Astrocyte (in vitro differentiated cells and primary cell): ENCODE measurements at regions not wholly inside any gene's neighbourhood (a gene's known extent, or its start where the extent isn't known, plus 50 kb on each side); places are given as distances from the start of the nearest gene placed in this dataset.

ENCODE experiments used
- DNase-seq: peaks from one replicate; pipeline ENCODE4 v3.0.0-alpha.2; 2010; ENCODE audit warnings: low read depth
- FAIRE-seq: peaks from 2 replicates; lab custom pipeline; 2011; peaks lifted over from hg19 to GRCh38; lab: Jason Lieb, UNC
- H2AFZ ChIP-seq: 2 replicates; pipeline ENCODE4 v1.6.0; 2012; ENCODE audit warnings: low read depth, low read length, inconsistent platforms
- H3K27ac ChIP-seq: 2 replicates; pipeline ENCODE4 v1.5.1; 2011; ENCODE audit warnings: low read depth, low read length, inconsistent platforms
- H3K27me3 ChIP-seq: 2 replicates; pipeline ENCODE4 v1.6.0; 2011; ENCODE audit warnings: low read length, inconsistent platforms; ENCODE audit not compliant: insufficient read depth
- H3K36me3 ChIP-seq: 2 replicates; pipeline ENCODE4 v1.5.1; 2011; ENCODE audit warnings: low read length, inconsistent platforms; ENCODE audit not compliant: insufficient read depth
- H3K4me1 ChIP-seq: 2 replicates; pipeline ENCODE4 v1.5.1; 2011; ENCODE audit warnings: low read length, inconsistent platforms; ENCODE audit not compliant: insufficient read depth
- H3K4me2 ChIP-seq: 2 replicates; pipeline ENCODE4 v1.6.0; 2012; ENCODE audit warnings: low read length, inconsistent platforms
- H3K4me3 ChIP-seq: 2 replicates; pipeline ENCODE4 v1.5.1; 2011; ENCODE audit warnings: low read depth, mild to moderate bottlenecking, low read length, inconsistent platforms; ENCODE audit not compliant: insufficient read depth
- H3K79me2 ChIP-seq: 2 replicates; pipeline ENCODE4 v1.6.0; 2012; ENCODE audit warnings: mild to moderate bottlenecking, low read length, inconsistent platforms; ENCODE audit not compliant: insufficient read depth
- H3K9ac ChIP-seq: 2 replicates; pipeline ENCODE4 v1.6.0; 2012; ENCODE audit warnings: mild to moderate bottlenecking, low read length, inconsistent platforms
- H3K9me3 ChIP-seq: 2 replicates; pipeline ENCODE4 v1.5.1; 2012; ENCODE audit warnings: low read depth, mild to moderate bottlenecking, low read length, inconsistent platforms; ENCODE audit not compliant: insufficient read depth
- H4K20me1 ChIP-seq: 2 replicates; pipeline ENCODE4 v1.6.0; 2012; ENCODE audit warnings: low read length, inconsistent platforms; ENCODE audit not compliant: insufficient read depth
- H3K27ac Mint-ChIP-seq: one replicate; pipeline ENCODE4 v1.8.0; 2021; ENCODE audit warnings: mild to moderate bottlenecking, mixed read lengths; ENCODE audit not compliant: unreplicated experiment
- H3K27me3 Mint-ChIP-seq: one replicate; pipeline ENCODE4 v1.8.0; 2021; ENCODE audit warnings: low read depth, mixed read lengths; ENCODE audit not compliant: unreplicated experiment
- H3K36me3 Mint-ChIP-seq: one replicate; pipeline ENCODE4 v1.8.0; 2021; ENCODE audit warnings: low read depth, mixed read lengths; ENCODE audit not compliant: unreplicated experiment
- H3K4me1 Mint-ChIP-seq: one replicate; pipeline ENCODE4 v1.8.0; 2021; ENCODE audit warnings: low read depth, mixed read lengths; ENCODE audit not compliant: unreplicated experiment
- H3K4me3 Mint-ChIP-seq: one replicate; pipeline ENCODE4 v1.8.0; 2021; ENCODE audit warnings: mild to moderate bottlenecking, moderate library complexity, mixed read lengths; ENCODE audit not compliant: unreplicated experiment
- H3K9me3 Mint-ChIP-seq: one replicate; pipeline ENCODE4 v1.8.0; 2021; ENCODE audit warnings: mild to moderate bottlenecking, mixed read lengths; ENCODE audit not compliant: unreplicated experiment
- CTCF ChIP-seq: IDR thresholded peaks from 2 replicates; pipeline ENCODE4 v1.5.1; 2011; ENCODE audit warnings: low read depth, mild to moderate bottlenecking, inconsistent platforms, low read length, moderate library complexity; ENCODE audit not compliant: insufficient read depth
- EZH2 ChIP-seq: IDR thresholded peaks from 2 replicates; pipeline ENCODE4 v1.6.1; 2012; ENCODE audit warnings: mild to moderate bottlenecking, low read length, inconsistent platforms; ENCODE audit not compliant: insufficient read depth

DNA sequence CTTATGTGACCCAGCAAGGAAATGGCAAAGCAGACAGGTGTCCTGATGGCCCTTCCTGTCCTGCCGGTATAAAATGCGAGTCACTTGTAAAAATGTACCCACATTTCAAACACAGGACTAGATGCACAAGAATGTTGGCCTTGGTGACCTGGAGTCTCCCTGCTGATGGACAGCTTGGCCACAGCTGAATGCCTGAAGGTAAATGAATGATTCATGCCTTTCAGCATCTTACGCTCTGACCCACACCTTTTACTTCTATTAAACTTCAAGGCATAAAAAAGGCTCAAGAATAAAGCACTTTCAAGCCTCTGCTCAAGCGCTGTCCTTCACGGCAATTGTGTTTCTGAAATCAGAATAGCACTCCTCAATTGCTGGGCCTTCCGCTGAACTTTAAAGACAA is 228.0 kb upstream of the SLCO3A1 start:
- Mint-ChIP-seq H3K4me3 (no peak overlapping the region), H3K27ac (no peak overlapping the region), H3K4me1 (peaks cover 16% of the 10 kb centered on the region), H3K9me3 (no peaks in the 10 kb centered on the region), H3K27me3 (peaks cover 8% of the 10 kb centered on the region), H3K36me3 (no peaks in the 10 kb centered on the region)
- Histone ChIP-seq H3K79me2 (no peaks in the 10 kb centered on the region), H4K20me1 (no peaks in the 10 kb centered on the region), H3K27me3 (no peaks in the 10 kb centered on the region), H3K36me3 (no peaks in the 10 kb centered on the region), H3K4me2 (no peak overlapping the region), H3K4me1 (no peaks in the 10 kb centered on the region), H3K4me3 (no peak overlapping the region), H3K9ac (no peak overlapping the region), H3K9me3 (no peaks in the 10 kb centered on the region), H2AFZ (no peak overlapping the region), H3K27ac (no peak overlapping the region)
- no peak for FAIRE-seq
- TF ChIP-seq CTCF (no peak), EZH2 (no peak)
- no peak for DNase-seq

GRCh38 chr15:91627473-91628278 is 225.8 kb upstream of the SLCO3A1 start:
- no peak overlapping the region for H3K4me2 ChIP-seq
- TF ChIP-seq CTCF (no peak), EZH2 (no peak)
- no peaks in the 10 kb centered on the region for H4K20me1 ChIP-seq
- Mint-ChIP-seq H3K4me1 (peaks cover 16% of the 10 kb centered on the region), H3K4me3 (no peak overlapping the region), H3K27me3 (no peaks in the 10 kb centered on the region), H3K9me3 (no peaks in the 10 kb centered on the region), H3K27ac (no peak overlapping the region), H3K36me3 (no peaks in the 10 kb centered on the region)
- no peaks in the 10 kb centered on the region for H3K9me3 ChIP-seq
- H3K4me1 ChIP-seq = no peaks in the 10 kb centered on the region
- H3K27me3 ChIP-seq = no peaks in the 10 kb centered on the region
- no peak overlapping the region for H3K9ac ChIP-seq
- H2AFZ ChIP-seq = peak overlapping the region; percentile 36
- no peak overlapping the region for H3K27ac ChIP-seq
- DNase-seq (peak; percentile 82), FAIRE-seq (no peak)
- H3K79me2 ChIP-seq = no peaks in the 10 kb centered on the region
- H3K36me3 ChIP-seq = no peaks in the 10 kb centered on the region
- no peak overlapping the region for H3K4me3 ChIP-seq

- no peak overlapping the region for H3K4me2 ChIP-seq
- FAIRE-seq = no peak
- no peaks in the 10 kb centered on the region for H3K36me3 ChIP-seq
- no peaks in the 10 kb centered on the region for H3K9me3 Mint-ChIP-seq
- H3K4me3 Mint-ChIP-seq = no peak overlapping the region
- no peaks in the 10 kb centered on the region for H3K9me3 ChIP-seq
- H3K4me3 ChIP-seq = no peak overlapping the region
- no peaks in the 10 kb centered on the region for H3K4me1 ChIP-seq
- no peaks in the 10 kb centered on the region for H3K27me3 Mint-ChIP-seq
- no peak overlapping the region for H2AFZ ChIP-seq
- no peaks in the 10 kb centered on the region for H3K27me3 ChIP-seq
- H3K79me2 ChIP-seq = no peaks in the 10 kb centered on the region
- H3K36me3 Mint-ChIP-seq = no peaks in the 10 kb centered on the region
- H4K20me1 ChIP-seq = no peaks in the 10 kb centered on the region
- no peak for DNase-seq
- no peak overlapping the region for H3K27ac ChIP-seq
- TF ChIP-seq EZH2 (no peak), CTCF (no peak)
- H3K27ac Mint-ChIP-seq = no peak overlapping the region
- peaks cover 16% of the 10 kb centered on the region for H3K4me1 Mint-ChIP-seq
- H3K9ac ChIP-seq = no peak overlapping the region
These were observed 223.4 kb upstream of the SLCO3A1 start for GRCh38 chr15:91630090-91630489.
